ENCODE measurements at regions not wholly inside any gene's neighbourhood (a gene's known extent, or its start where the extent isn't known, plus 50 kb on each side); places are given as distances from the start of the nearest gene placed in this dataset.

DNA sequence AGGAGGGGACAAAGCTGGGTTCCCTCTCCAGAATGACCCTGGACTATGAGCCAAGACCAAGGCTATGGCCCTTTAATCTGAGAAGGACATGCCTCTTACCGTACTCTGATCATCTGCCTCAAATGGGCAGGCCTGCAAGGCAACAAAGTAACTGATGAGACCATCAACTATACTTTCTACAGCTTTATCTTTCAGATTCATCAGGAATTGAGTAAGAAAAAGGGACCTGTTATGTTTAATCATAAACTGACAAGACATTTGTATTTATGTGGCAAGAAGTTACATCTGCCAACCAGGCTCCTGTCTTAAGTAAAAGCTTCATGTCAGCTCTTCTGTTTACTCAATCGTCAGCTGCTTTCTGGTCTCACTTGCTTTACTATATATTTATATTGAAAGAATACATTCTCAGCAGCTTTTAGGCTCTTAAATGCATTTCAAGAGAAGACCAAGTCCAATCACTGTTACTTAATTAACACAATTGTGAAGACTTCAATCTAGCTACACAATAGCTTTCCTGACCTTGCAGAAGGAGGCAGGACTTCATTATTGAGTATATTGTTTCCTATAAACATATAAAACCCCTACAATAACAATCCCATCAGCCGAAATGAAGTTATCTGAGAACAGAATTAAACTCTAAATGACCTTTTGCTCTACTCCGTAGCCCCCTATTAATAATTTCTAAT is 163.8 kb downstream of the ETAA1 start:
- no peak overlapping the region for H3K9ac ChIP-seq (ENCODE audit: low read depth in 1 of 2, low read length in 2 of 2)
- H3K4me1 ChIP-seq (ENCODE audit: control insufficient read depth in 4 of 4, insufficient read depth in 4 of 4, low read length in 3 of 4), result no peaks in the 10 kb centered on the region
- H3K27me3 ChIP-seq (ENCODE audit: control insufficient read depth in 4 of 4, insufficient read depth in 4 of 4, low read length in 3 of 4), result no peaks in the 10 kb centered on the region
- peak; percentile 9 for TF ChIP-seq NR2F2 (IDR thresholded peaks at IDR 0.05)
- no peak for TF ChIP-seq SP1 (IDR thresholded peaks at IDR 0.05)
- TF ChIP-seq HNF4A (conservative IDR thresholded peaks at IDR 0.05), result no peak
- no peak for TF ChIP-seq CTCF (IDR thresholded peaks at IDR 0.05; ENCODE audit: low read depth, low read length, missing input control)
- 57% methylated on average over 4 of the region's 4 CpGs for WGBS
- H3K9me3 ChIP-seq (ENCODE audit: control insufficient read depth in 4 of 4, low read length in 3 of 4), result no peaks in the 10 kb centered on the region
- H3K4me3 ChIP-seq (ENCODE audit: low read depth in 1 of 3, low read length in 3 of 3), result no peak overlapping the region
- no peak for DNase-seq (ENCODE audit: low spot score)
- no peak overlapping the region for H3K27ac ChIP-seq (ENCODE audit: low read depth in 1 of 2, low read length in 2 of 2)
- H3K36me3 ChIP-seq (ENCODE audit: control insufficient read depth in 4 of 4, insufficient read depth in 3 of 4, low read depth in 1 of 4, low read length in 3 of 4), result no peaks in the 10 kb centered on the region

- Histone ChIP-seq H3K36me3 (ENCODE audit: control insufficient read depth in 4 of 4, insufficient read depth in 3 of 4, low read depth in 1 of 4, low read length in 3 of 4) (no peaks in the 10 kb centered on the region), H3K9ac (ENCODE audit: low read depth in 1 of 2, low read length in 2 of 2) (no peak overlapping the region), H3K9me3 (ENCODE audit: control insufficient read depth in 4 of 4, low read length in 3 of 4) (no peaks in the 10 kb centered on the region), H3K27me3 (ENCODE audit: control insufficient read depth in 4 of 4, insufficient read depth in 4 of 4, low read length in 3 of 4) (no peaks in the 10 kb centered on the region), H3K27ac (ENCODE audit: low read depth in 1 of 2, low read length in 2 of 2) (no peak overlapping the region), H3K4me3 (ENCODE audit: low read depth in 1 of 3, low read length in 3 of 3) (no peak overlapping the region), H3K4me1 (ENCODE audit: control insufficient read depth in 4 of 4, insufficient read depth in 4 of 4, low read length in 3 of 4) (no peaks in the 10 kb centered on the region)
- DNase-seq (ENCODE audit: low spot score), result no peak
- 45% methylated on average over 8 of the region's 8 CpGs for WGBS
- TF ChIP-seq SP1 (IDR thresholded peaks at IDR 0.05), result no peak
- TF ChIP-seq ZBTB33 (IDR thresholded peaks at IDR 0.05), result no peak
- TF ChIP-seq EGR1 (IDR thresholded peaks at IDR 0.05; ENCODE audit: low read depth in 2 of 2), result no peak
- no peak for TF ChIP-seq HNF4A (conservative IDR thresholded peaks at IDR 0.05)
- TF ChIP-seq RXRA (IDR thresholded peaks at IDR 0.05), result peak in 1 of 2 donors; percentile 23
- no peak for TF ChIP-seq JUND (IDR thresholded peaks at IDR 0.05)
These were observed 164.4 kb downstream of the ETAA1 start for GRCh38 chr2:67561457-67561965.

- Histone ChIP-seq H3K27ac (ENCODE audit: low read depth in 1 of 2, low read length in 2 of 2) (no peak overlapping the region), H3K4me1 (ENCODE audit: control insufficient read depth in 4 of 4, insufficient read depth in 4 of 4, low read length in 3 of 4) (no peaks in the 10 kb centered on the region), H3K9ac (ENCODE audit: low read depth in 1 of 2, low read length in 2 of 2) (no peak overlapping the region), H3K9me3 (ENCODE audit: control insufficient read depth in 4 of 4, low read length in 3 of 4) (no peaks in the 10 kb centered on the region), H3K36me3 (ENCODE audit: control insufficient read depth in 4 of 4, insufficient read depth in 3 of 4, low read depth in 1 of 4, low read length in 3 of 4) (no peaks in the 10 kb centered on the region), H3K4me3 (ENCODE audit: low read depth in 1 of 3, low read length in 3 of 3) (no peak overlapping the region), H3K27me3 (ENCODE audit: control insufficient read depth in 4 of 4, insufficient read depth in 4 of 4, low read length in 3 of 4) (no peaks in the 10 kb centered on the region)
- TF ChIP-seq SP1 (IDR thresholded peaks at IDR 0.05) (no peak), FOXA2 (IDR thresholded peaks at IDR 0.05) (no peak), JUND (IDR thresholded peaks at IDR 0.05) (no peak), YY1 (IDR thresholded peaks at IDR 0.05) (no peak), FOXA1 (IDR thresholded peaks at IDR 0.05) (no peak), HNF4A (conservative IDR thresholded peaks at IDR 0.05) (no peak)
- TF ChIP-seq, protein P1, sequence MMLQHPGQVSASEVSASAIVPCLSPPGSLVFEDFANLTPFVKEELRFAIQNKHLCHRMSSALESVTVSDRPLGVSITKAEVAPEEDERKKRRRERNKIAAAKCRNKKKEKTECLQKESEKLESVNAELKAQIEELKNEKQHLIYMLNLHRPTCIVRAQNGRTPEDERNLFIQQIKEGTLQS (IDR thresholded peaks at IDR 0.05), result no peak
- WGBS, result 63% methylated on average over 3 of the region's 3 CpGs
- DNase-seq (ENCODE audit: low spot score), result no peak
These were observed 166.9 kb downstream of the ETAA1 start for GRCh38 chr2:67564076-67564475.
